RWPE1 (cell line): ENCODE measurements at regions not wholly inside any gene's neighbourhood (a gene's known extent, or its start where the extent isn't known, plus 50 kb on each side); places are given as distances from the start of the nearest gene placed in this dataset.
A peak's percentile ranks its signal among the peaks of the same experiment; 100 is the strongest.

Experiments used
- CTCF ChIA-PET: fragments of 350-600 bp; sonication (Branson Sonifier 250); formaldehyde crosslinking; extraction: SDS; loops from one replicate; lab custom pipeline; 2021; lab: Yijun Ruan, JAX
- POLR2A ChIA-PET: fragments of 400-600 bp; formaldehyde crosslinking; extraction: SDS; loops from one replicate; lab custom pipeline; 2020; ENCODE audit warnings: antibody characterized with exemption; ENCODE audit not compliant: low non-redundant PET; lab: Yijun Ruan, JAX
- DNase-seq: peaks from one replicate; pipeline ENCODE4 v3.0.0; 2012; ENCODE audit warnings: low spot score
- H3K27ac ChIP-seq: fragments of 450-650 bp; 2 replicates; pipeline ENCODE4 v1.5.1; 2017
- TF ChIP-seq, protein P1 (sequence below): fragments of 450-650 bp; conservative IDR thresholded peaks from 2 replicates; pipeline ENCODE4 v1.5.1; 2017; ENCODE audit warnings: low read depth, mild to moderate bottlenecking

DNA sequence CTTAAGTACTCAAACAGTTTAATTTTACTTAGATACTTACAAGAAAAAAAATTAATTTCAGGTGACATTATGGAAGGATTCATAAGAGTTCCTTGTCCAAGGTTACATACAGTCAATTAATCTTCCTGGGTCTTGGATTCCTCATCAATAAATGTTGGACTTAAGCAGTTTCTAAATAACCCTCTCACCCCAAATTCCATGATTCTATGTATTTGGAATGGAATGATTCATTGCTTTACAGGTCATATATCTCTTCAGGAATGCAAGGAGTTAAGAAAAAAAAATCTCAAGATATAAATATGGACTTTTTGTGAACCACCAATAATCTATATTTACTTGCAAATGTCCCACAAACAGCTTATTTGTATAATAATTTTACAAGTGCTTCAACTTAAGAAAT lies 84.2 kb upstream of the BMP4 start:
- CTCF ChIA-PET = interaction anchor here (0.6 kb wide), 1 partner anchor 289 kb away, joined by 3 read pairs; no protein-coding TSS in a partner anchor
- TF ChIP-seq, protein P1, sequence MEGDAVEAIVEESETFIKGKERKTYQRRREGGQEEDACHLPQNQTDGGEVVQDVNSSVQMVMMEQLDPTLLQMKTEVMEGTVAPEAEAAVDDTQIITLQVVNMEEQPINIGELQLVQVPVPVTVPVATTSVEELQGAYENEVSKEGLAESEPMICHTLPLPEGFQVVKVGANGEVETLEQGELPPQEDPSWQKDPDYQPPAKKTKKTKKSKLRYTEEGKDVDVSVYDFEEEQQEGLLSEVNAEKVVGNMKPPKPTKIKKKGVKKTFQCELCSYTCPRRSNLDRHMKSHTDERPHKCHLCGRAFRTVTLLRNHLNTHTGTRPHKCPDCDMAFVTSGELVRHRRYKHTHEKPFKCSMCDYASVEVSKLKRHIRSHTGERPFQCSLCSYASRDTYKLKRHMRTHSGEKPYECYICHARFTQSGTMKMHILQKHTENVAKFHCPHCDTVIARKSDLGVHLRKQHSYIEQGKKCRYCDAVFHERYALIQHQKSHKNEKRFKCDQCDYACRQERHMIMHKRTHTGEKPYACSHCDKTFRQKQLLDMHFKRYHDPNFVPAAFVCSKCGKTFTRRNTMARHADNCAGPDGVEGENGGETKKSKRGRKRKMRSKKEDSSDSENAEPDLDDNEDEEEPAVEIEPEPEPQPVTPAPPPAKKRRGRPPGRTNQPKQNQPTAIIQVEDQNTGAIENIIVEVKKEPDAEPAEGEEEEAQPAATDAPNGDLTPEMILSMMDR = no peak
- no peak overlapping the region for H3K27ac ChIP-seq
- peak; percentile 5 for DNase-seq
- POLR2A ChIA-PET = no interaction called here

DNA sequence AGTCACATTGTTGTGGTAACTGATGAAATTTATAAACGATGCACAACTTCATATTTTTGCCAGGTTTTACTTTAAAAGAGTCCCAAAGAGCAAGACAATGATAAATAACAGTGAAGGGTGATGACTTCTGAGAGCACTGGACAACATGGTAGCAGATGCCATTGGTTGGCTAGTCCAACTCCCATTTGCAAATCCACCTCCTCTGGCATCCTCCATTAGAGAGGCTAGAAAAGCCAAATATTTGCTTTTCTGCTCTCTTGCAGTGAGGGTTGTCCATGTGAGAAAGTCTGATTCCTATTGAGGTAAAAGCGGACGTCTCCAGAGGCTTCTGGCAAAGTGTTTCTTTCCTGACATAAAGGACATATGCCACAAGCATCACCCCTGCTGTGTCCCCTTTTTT lies 89.6 kb upstream of the BMP4 start:
- POLR2A ChIA-PET = no interaction called here
- CTCF ChIA-PET = no interaction called here
- no peak for DNase-seq

DNA sequence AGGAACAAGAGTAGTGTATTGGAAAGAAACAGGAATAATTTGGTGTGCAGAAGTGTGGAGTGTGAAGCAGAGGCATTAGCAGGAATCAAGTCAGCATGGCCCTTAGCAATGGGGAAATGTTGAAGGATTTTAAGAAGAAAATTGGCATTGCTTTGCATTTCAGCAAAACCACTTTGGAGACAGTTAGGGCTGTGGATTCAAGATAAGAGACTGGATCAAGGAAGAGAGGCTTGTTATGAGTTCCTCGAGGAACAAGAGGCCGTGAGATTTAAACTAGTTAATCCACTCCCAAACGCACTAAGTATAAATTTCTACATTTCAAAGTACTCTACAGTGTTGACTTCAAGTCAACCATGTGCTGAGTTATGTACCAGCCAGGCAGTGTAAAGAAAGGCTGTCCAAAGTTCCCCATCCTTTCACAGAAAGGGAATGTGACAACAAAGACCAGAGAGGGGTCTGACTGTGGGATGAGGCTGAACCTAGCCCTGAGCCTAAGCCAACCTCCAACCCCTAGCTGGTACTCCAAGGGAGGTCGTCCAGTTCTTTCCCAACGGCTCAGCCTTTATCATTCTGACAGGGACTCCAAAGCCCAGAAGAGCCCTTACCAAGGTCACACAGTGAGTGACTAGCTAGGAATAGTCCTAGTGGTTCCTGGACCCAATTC lies 91.2 kb upstream of the BMP4 start:
- no peak overlapping the region for H3K27ac ChIP-seq
- ChIA-PET CTCF (no interaction called here), POLR2A (no interaction called here)
- TF ChIP-seq, protein P1 = no peak
- no peak for DNase-seq

More for the DNA sequence above, 89.6 kb upstream of the BMP4 start:
- H3K27ac ChIP-seq = no peak overlapping the region
- TF ChIP-seq, protein P1 = no peak

DNA sequence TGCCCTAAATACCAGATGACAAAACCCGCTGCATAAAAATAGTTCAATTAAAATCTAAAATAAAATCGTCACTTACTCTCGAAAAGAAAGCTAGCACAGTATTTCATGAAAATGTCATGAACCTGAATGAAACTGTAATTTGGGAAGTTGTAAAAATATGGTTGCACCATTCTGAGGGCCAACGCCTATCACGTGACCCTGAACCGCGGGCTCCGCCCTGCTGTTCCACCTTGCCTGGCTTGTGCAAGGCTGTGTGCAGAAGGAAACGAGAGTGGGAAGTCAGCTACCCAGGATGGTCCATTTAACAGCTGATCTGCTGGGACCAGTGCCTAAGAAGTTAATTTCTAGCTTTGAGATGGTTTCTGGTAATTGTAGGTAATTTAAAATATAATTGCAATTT lies 91.7 kb upstream of the BMP4 start:
- DNase-seq = no peak
- TF ChIP-seq, protein P1 = no peak
- ChIA-PET CTCF (no interaction called here), POLR2A (no interaction called here)
- H3K27ac ChIP-seq = no peak overlapping the region

DNA sequence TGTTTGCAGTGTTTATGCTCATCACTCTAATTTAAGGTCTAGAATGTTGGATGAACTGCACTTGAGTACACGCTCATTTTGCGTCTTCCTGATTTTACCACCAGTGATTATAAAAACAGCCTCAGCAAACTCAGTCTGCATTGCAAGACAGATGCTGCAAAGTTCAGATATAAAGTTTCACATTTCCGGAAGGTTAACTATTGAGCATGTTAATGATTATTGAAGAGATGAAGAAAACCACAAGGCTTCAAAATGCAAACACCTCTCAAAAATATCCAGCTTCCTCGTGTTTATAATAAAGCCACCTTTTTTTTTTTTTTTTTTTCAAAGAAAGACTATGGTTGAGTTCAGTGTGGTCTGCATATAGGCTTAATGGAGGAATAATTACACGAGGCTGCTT lies 92.1 kb upstream of the BMP4 start:
- TF ChIP-seq, protein P1 = no peak
- ChIA-PET CTCF (no interaction called here), POLR2A (no interaction called here)
- no peak overlapping the region for H3K27ac ChIP-seq
- no peak for DNase-seq

DNA sequence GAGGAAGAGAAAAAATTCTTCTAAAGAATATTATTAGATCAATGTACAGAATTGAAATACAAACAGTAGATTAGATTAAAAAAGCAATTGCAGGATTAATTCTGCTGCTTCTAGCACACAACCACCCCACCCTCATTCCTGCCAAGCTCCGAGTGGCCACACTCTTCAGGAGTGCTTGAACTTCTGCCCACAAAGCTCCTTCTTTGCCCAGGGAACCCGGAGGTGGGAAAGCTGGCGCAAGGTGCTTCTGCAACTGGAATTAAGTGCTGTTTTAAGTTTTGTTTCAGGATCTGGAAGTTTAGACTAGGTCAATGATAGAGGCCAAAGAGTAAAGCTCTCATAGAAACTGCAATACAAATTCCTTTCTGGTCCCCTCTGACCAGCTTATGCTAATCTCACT lies 94.1 kb upstream of the BMP4 start:
- POLR2A ChIA-PET = no interaction called here
- TF ChIP-seq, protein P1 = no peak
- no peak overlapping the region for H3K27ac ChIP-seq
- no peak for DNase-seq
- CTCF ChIA-PET = interaction anchor here (1.1 kb wide), 1 partner anchor 124 kb away, joined by 5 read pairs; no protein-coding TSS in a partner anchor
